DOHH2 (cell line): ENCODE measurements at regions not wholly inside any gene's neighbourhood (a gene's known extent, or its start where the extent isn't known, plus 50 kb on each side); places are given as distances from the start of the nearest gene placed in this dataset.
A peak's percentile ranks its signal among the peaks of the same experiment; 100 is the strongest.
"Not testable (repeated sequence)": the region's sequence is repeated elsewhere in the genome, so short reads cannot be mapped to it uniquely, and the experiment has no call there.

ENCODE experiments used
- H3F3A ChIP-seq: fragments of 200-600 bp; sonication (generic), shearing (Covaris generic); 2 replicates; pipeline ENCODE4 v1.6.0; 2016; ENCODE audit warnings: antibody characterized with exemption, mild to moderate bottlenecking; ENCODE audit not compliant: control insufficient read depth, insufficient read depth
- H3K27ac ChIP-seq: fragments of 200-600 bp; sonication (generic); 2 replicates; pipeline ENCODE4 v1.5.1; 2014; ENCODE audit warnings: low read depth, mild to moderate bottlenecking, low read length, moderate library complexity
- H3K27me3 ChIP-seq: fragments of 200-600 bp; sonication (generic); 2 replicates; pipeline ENCODE4 v1.6.1; 2014; ENCODE audit warnings: mild to moderate bottlenecking, low read length, mixed read lengths; ENCODE audit not compliant: control insufficient read depth
- H3K36me3 ChIP-seq: fragments of 200-600 bp; sonication (generic); 2 replicates; pipeline ENCODE4 v1.6.1; 2014; ENCODE audit warnings: mild to moderate bottlenecking, low read length, moderate library complexity, mixed read lengths; ENCODE audit not compliant: control insufficient read depth
- H3K4me1 ChIP-seq: fragments of 200-600 bp; sonication (generic); 2 replicates; pipeline ENCODE4 v1.6.1; 2014; ENCODE audit warnings: mild to moderate bottlenecking, low read length, mixed read lengths; ENCODE audit not compliant: control insufficient read depth
- H3K4me2 ChIP-seq: fragments of 200-600 bp; sonication (generic); 2 replicates; pipeline ENCODE4 v1.6.0; 2014; ENCODE audit warnings: mild to moderate bottlenecking, low read length, moderate library complexity
- H3K4me3 ChIP-seq: fragments of 200-600 bp; sonication (generic); 2 replicates; pipeline ENCODE4 v1.5.1; 2014; ENCODE audit warnings: mild to moderate bottlenecking, low read length, mixed read lengths
- H3K79me2 ChIP-seq: fragments of 200-600 bp; sonication (generic); 2 replicates; pipeline ENCODE4 v1.6.1; 2014; ENCODE audit warnings: mild to moderate bottlenecking, low read length, mixed read lengths; ENCODE audit not compliant: control insufficient read depth
- H3K9me2 ChIP-seq: fragments of 200-600 bp; sonication (generic); replicated peaks from 2 replicates; pipeline ENCODE4 v1.6.1; 2014; ENCODE audit warnings: mild to moderate bottlenecking, low read length, mixed read lengths; ENCODE audit not compliant: control insufficient read depth
- H3K9me3 ChIP-seq: fragments of 200-600 bp; sonication (generic); 2 replicates; pipeline ENCODE4 v1.6.1; 2014; ENCODE audit warnings: antibody characterized with exemption, low read length, mixed read lengths; ENCODE audit not compliant: control insufficient read depth, insufficient read depth
- H4K20me1 ChIP-seq: fragments of 200-600 bp; sonication (generic); 2 replicates; pipeline ENCODE4 v1.6.0; 2014; ENCODE audit warnings: low read depth, mild to moderate bottlenecking, antibody characterized with exemption, low read length, moderate library complexity; ENCODE audit not compliant: control insufficient read depth, insufficient read depth
- EZH2phosphoT487 ChIP-seq: fragments of 200-600 bp; sonication (generic); IDR thresholded peaks from 2 replicates; pipeline ENCODE4 v1.6.1; 2017; ENCODE audit warnings: borderline replicate concordance, mild to moderate bottlenecking, antibody characterized with exemption, low read length, moderate library complexity, mixed read lengths
- TF ChIP-seq, protein P1 (sequence below): fragments of 200-600 bp; sonication (generic); IDR thresholded peaks from one replicate; pipeline ENCODE4 v1.5.1; 2014; ENCODE audit warnings: antibody characterized with exemption, mild to moderate bottlenecking, low read depth, low read length; ENCODE audit not compliant: poor library complexity, severe bottlenecking

DNA sequence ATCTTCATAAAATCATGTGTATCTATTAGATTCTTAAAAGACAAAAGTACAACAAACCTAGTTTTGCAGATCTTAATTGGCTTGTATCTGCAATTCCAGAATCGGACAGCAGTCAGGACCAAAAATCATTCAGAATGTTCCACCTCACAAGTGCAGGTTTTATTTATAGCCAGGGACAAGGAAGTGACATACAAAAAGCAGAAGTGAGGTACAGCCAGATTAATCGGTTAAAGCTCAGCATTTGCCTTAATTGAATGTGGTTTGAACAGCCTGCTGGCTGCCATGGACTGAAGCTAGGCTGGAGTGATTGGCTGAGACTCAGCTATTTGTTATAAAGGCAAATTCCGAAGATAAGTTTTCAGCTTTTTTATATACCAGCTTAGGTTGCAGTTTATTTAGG is 932.6 kb downstream of the C4orf33 start:
- Histone ChIP-seq H3F3A (no peaks in the 10 kb centered on the region), H3K27ac (no peak overlapping the region), H3K9me3 (no peaks in the 10 kb centered on the region), H3K27me3 (no peaks in the 10 kb centered on the region), H4K20me1 (no peaks in the 10 kb centered on the region), H3K4me2 (peak overlapping the region; percentile 45), H3K4me3 (no peak overlapping the region), H3K9me2 (no peaks in the 10 kb centered on the region), H3K4me1 (peaks cover 14% of the 10 kb centered on the region), H3K36me3 (no peaks in the 10 kb centered on the region), H3K79me2 (no peaks in the 10 kb centered on the region)
- TF ChIP-seq, protein P1, sequence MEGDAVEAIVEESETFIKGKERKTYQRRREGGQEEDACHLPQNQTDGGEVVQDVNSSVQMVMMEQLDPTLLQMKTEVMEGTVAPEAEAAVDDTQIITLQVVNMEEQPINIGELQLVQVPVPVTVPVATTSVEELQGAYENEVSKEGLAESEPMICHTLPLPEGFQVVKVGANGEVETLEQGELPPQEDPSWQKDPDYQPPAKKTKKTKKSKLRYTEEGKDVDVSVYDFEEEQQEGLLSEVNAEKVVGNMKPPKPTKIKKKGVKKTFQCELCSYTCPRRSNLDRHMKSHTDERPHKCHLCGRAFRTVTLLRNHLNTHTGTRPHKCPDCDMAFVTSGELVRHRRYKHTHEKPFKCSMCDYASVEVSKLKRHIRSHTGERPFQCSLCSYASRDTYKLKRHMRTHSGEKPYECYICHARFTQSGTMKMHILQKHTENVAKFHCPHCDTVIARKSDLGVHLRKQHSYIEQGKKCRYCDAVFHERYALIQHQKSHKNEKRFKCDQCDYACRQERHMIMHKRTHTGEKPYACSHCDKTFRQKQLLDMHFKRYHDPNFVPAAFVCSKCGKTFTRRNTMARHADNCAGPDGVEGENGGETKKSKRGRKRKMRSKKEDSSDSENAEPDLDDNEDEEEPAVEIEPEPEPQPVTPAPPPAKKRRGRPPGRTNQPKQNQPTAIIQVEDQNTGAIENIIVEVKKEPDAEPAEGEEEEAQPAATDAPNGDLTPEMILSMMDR: no peak
- TF ChIP-seq EZH2phosphoT487: no peak

DNA sequence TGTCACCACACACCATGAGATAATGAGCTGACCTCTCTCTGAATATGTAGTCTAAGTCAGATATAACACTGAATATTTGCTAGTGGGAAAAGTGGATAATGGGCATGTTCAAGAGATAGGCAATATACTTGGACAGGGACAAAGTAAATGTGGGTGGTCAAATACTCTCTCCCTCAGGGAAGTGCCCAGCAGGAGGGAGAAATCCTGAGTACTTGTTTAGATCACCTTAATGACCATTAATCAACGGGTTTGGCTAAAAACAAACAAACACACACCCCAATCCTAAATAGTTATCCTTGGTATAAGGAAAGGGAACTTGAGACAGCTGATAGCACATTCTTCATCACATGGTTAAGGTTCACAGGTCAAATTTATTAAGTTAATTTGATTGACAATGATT is 933.5 kb downstream of the C4orf33 start:
- H3K27ac ChIP-seq: no peak overlapping the region
- H3K9me3 ChIP-seq: no peaks in the 10 kb centered on the region

DNA sequence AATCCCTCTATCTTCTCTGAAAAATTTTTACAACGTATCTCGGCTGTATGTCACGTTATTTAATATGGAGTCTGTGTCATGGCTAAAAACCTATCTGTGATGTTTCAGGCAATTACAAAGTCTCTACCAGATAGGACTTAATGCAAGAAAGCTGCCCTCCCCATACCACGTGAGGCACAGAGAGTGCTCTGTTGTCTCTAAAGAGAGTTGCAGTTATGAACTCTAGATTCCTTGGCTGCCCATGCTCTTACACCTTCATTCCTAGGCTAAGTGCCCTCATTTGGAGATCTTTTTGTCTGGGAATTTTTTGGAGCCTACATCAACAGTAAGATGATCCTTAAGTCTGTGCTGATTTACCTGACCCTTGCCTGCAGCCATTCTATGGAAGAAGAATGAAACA is 935.9 kb downstream of the C4orf33 start:
- peaks cover 14% of the 10 kb centered on the region for H3K4me1 ChIP-seq
- H3K27me3 ChIP-seq: no peaks in the 10 kb centered on the region
- no peaks in the 10 kb centered on the region for H3K9me2 ChIP-seq
- no peak overlapping the region for H3K4me2 ChIP-seq
- TF ChIP-seq, protein P1: no peak
- no peak for TF ChIP-seq EZH2phosphoT487
- no peaks in the 10 kb centered on the region for H3K9me3 ChIP-seq
- H3K79me2 ChIP-seq: no peaks in the 10 kb centered on the region
- no peak overlapping the region for H3K4me3 ChIP-seq
- H3K27ac ChIP-seq: no peak overlapping the region
- H4K20me1 ChIP-seq: no peaks in the 10 kb centered on the region
- no peaks in the 10 kb centered on the region for H3F3A ChIP-seq
- no peaks in the 10 kb centered on the region for H3K36me3 ChIP-seq

More for the DNA sequence above, 933.5 kb downstream of the C4orf33 start:
- TF ChIP-seq, protein P1: no peak
- TF ChIP-seq EZH2phosphoT487: no peak
- no peaks in the 10 kb centered on the region for H3K27me3 ChIP-seq
- H4K20me1 ChIP-seq: no peaks in the 10 kb centered on the region
- H3K79me2 ChIP-seq: no peaks in the 10 kb centered on the region
- H3F3A ChIP-seq: no peaks in the 10 kb centered on the region
- H3K4me1 ChIP-seq: peaks cover 14% of the 10 kb centered on the region
- no peaks in the 10 kb centered on the region for H3K36me3 ChIP-seq
- H3K4me3 ChIP-seq: no peak overlapping the region
- no peak overlapping the region for H3K4me2 ChIP-seq
- H3K9me2 ChIP-seq: no peaks in the 10 kb centered on the region

DNA sequence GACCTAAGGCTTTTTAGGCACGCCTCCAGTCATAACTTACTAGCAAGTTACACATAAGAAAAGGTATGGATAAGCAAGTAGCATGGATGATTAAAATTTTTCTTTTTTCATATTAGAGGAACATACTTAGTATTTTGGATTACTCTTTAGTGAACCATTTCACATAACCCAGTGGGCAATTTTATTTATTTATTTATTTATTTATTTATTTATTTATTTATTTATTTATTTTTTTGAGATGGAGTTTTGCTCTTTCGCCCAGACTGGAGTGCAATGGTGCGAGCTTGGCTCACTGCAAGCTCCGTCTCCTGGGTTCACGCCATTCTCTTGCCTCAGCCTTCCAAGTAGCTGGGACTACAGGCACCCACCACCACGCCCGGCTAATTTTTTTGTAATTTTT is 937.7 kb downstream of the C4orf33 start:
- H3K27ac ChIP-seq, H3K36me3 ChIP-seq, H3K27me3 ChIP-seq, H3K9me3 ChIP-seq, H3F3A ChIP-seq, H3K4me2 ChIP-seq, H3K79me2 ChIP-seq, H3K4me3 ChIP-seq, H4K20me1 ChIP-seq, H3K9me2 ChIP-seq, H3K4me1 ChIP-seq: not testable (repeated sequence)
